ENCODE measurements at regions not wholly inside any gene's neighbourhood (a gene's known extent, or its start where the extent isn't known, plus 50 kb on each side); places are given as distances from the start of the nearest gene placed in this dataset.

DNA sequence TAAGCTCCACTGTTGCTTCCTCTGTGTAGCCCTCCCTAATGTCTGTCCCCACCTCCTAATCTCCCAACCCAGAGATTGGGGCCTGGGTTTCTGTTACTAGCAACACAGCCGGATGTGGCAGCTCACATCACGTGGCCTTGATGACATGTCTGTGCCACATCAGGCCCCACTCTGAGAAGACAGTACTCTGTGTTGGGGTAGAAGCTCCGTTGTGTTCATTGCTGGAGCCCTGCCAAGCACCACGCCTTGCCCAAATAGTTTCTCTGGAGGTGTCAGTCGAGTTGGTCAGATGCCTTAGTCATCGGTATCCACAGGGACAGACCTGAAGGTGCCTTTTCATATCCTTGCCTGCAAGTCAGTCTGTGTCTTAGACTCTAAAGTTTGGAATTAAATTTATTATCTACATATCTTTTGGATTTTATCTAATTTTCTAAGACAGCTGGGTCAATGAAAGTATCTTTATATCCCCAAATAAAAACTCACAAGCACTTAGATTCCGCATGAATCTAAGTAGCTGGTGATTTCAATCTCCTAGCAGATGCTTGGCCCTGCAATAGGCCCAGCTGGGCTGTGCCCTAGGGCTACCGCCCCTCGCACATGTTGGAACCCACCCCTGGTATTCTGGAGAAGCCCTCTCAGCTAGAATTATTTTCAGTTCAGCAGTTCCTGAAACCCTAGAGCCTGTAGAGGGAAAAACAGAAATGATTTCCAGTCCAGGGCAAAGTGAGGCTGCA is 204.0 kb upstream of the TSHZ3 start:
- no peak for TF ChIP-seq CTCF (IDR thresholded peaks at IDR 0.05; ENCODE audit: low read depth, low read length, missing input control)
- TF ChIP-seq, protein P1, sequence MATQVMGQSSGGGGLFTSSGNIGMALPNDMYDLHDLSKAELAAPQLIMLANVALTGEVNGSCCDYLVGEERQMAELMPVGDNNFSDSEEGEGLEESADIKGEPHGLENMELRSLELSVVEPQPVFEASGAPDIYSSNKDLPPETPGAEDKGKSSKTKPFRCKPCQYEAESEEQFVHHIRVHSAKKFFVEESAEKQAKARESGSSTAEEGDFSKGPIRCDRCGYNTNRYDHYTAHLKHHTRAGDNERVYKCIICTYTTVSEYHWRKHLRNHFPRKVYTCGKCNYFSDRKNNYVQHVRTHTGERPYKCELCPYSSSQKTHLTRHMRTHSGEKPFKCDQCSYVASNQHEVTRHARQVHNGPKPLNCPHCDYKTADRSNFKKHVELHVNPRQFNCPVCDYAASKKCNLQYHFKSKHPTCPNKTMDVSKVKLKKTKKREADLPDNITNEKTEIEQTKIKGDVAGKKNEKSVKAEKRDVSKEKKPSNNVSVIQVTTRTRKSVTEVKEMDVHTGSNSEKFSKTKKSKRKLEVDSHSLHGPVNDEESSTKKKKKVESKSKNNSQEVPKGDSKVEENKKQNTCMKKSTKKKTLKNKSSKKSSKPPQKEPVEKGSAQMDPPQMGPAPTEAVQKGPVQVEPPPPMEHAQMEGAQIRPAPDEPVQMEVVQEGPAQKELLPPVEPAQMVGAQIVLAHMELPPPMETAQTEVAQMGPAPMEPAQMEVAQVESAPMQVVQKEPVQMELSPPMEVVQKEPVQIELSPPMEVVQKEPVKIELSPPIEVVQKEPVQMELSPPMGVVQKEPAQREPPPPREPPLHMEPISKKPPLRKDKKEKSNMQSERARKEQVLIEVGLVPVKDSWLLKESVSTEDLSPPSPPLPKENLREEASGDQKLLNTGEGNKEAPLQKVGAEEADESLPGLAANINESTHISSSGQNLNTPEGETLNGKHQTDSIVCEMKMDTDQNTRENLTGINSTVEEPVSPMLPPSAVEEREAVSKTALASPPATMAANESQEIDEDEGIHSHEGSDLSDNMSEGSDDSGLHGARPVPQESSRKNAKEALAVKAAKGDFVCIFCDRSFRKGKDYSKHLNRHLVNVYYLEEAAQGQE (IDR thresholded peaks at IDR 0.05): no peak
- TF ChIP-seq YY1 (IDR thresholded peaks at IDR 0.05): no peak
- TF ChIP-seq SP1 (IDR thresholded peaks at IDR 0.05): no peak
- TF ChIP-seq JUND (IDR thresholded peaks at IDR 0.05): no peak
- TF ChIP-seq GABPA (IDR thresholded peaks at IDR 0.05 in 1 of 2, conservative IDR thresholded peaks at IDR 0.05 in 1 of 2): no peak
- no peak for TF ChIP-seq ATF3 (IDR thresholded peaks at IDR 0.05)
- no peak for TF ChIP-seq RAD21 (IDR thresholded peaks at IDR 0.05)
- TF ChIP-seq, protein P2, sequence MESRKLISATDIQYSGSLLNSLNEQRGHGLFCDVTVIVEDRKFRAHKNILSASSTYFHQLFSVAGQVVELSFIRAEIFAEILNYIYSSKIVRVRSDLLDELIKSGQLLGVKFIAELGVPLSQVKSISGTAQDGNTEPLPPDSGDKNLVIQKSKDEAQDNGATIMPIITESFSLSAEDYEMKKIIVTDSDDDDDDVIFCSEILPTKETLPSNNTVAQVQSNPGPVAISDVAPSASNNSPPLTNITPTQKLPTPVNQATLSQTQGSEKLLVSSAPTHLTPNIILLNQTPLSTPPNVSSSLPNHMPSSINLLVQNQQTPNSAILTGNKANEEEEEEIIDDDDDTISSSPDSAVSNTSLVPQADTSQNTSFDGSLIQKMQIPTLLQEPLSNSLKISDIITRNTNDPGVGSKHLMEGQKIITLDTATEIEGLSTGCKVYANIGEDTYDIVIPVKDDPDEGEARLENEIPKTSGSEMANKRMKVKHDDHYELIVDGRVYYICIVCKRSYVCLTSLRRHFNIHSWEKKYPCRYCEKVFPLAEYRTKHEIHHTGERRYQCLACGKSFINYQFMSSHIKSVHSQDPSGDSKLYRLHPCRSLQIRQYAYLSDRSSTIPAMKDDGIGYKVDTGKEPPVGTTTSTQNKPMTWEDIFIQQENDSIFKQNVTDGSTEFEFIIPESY (IDR thresholded peaks at IDR 0.05): no peak
- no peak for TF ChIP-seq TAF1 (conservative IDR thresholded peaks at IDR 0.05)
- no peak for TF ChIP-seq MAX (IDR thresholded peaks at IDR 0.05)
